Right lobe of liver (tissue), 4 donors: ENCODE measurements at regions not wholly inside any gene's neighbourhood (a gene's known extent, or its start where the extent isn't known, plus 50 kb on each side); places are given as distances from the start of the nearest gene placed in this dataset.
"Not testable (repeated sequence)": the region's sequence is repeated elsewhere in the genome, so short reads cannot be mapped to it uniquely, and the experiment has no call there.

Source experiments
- POLR2A ChIP-seq: fragments of 450-650 bp; IDR thresholded peaks from one replicate; pipeline ENCODE4 v1.6.1; 2017; ENCODE audit warnings: antibody characterized with exemption, mild to moderate bottlenecking
- TF ChIP-seq, protein P1 (sequence below), 4 donors: fragments of 200-600 bp in 3 of 4; fragments of 450-650 bp in 1 of 4; IDR thresholded peaks; one replicate each; pipeline versions ENCODE4 v1.5.1 to v1.8.0; 2016 to 2022; ENCODE audit warnings: antibody characterized with exemption in 4 of 4, mild to moderate bottlenecking in 2 of 4
- donor health status: DM: no; HTN: no; CAD: no.
- donor health status: DM: no; HTN: no; CAD: no.
- donor health status: DM: no; HTN: yes; CAD: no.

DNA sequence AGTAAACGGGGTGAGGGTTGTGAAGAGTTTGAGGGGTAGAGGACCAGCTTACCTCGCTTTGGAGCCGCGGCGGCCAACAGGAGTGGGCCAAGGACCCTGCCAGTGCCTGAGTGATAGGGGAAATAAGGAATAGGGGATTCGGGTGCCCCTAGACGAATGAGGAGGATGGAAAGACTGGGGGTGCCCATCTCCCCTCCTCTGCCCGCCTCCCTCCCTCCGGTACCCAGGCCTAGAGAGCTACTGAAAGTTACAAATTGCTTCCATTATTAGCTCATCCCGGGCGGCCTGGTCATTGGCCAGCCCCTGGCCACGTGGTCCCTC, 63.1 kb downstream of the SMUG1 start:
- TF ChIP-seq, protein P1, sequence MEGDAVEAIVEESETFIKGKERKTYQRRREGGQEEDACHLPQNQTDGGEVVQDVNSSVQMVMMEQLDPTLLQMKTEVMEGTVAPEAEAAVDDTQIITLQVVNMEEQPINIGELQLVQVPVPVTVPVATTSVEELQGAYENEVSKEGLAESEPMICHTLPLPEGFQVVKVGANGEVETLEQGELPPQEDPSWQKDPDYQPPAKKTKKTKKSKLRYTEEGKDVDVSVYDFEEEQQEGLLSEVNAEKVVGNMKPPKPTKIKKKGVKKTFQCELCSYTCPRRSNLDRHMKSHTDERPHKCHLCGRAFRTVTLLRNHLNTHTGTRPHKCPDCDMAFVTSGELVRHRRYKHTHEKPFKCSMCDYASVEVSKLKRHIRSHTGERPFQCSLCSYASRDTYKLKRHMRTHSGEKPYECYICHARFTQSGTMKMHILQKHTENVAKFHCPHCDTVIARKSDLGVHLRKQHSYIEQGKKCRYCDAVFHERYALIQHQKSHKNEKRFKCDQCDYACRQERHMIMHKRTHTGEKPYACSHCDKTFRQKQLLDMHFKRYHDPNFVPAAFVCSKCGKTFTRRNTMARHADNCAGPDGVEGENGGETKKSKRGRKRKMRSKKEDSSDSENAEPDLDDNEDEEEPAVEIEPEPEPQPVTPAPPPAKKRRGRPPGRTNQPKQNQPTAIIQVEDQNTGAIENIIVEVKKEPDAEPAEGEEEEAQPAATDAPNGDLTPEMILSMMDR (IDR thresholded peaks at IDR 0.05), result not testable (repeated sequence)
- not testable (repeated sequence) for TF ChIP-seq POLR2A
